ENCODE measurements at regions not wholly inside any gene's neighbourhood (a gene's known extent, or its start where the extent isn't known, plus 50 kb on each side); places are given as distances from the start of the nearest gene placed in this dataset.

GRCh38 chr14:97900196-97900854 lies 1103.1 kb downstream of the VRK1 start:
- no peaks in the 10 kb centered on the region for H3K36me3 ChIP-seq (ENCODE audit: control insufficient read depth, insufficient read depth, low read length)
- no peaks in the 10 kb centered on the region for H3K9me3 ChIP-seq
- Mint-ChIP-seq H3K36me3 (ENCODE audit: insufficient read depth, unreplicated experiment) (no peaks in the 10 kb centered on the region), H3K27me3 (ENCODE audit: insufficient read depth, unreplicated experiment) (no peaks in the 10 kb centered on the region), H3K4me1 (ENCODE audit: low read depth, unreplicated experiment) (no peaks in the 10 kb centered on the region), H3K4me3 (ENCODE audit: unreplicated experiment) (no peak overlapping the region), H3K9me3 (ENCODE audit: unreplicated experiment) (no peaks in the 10 kb centered on the region), H3K27ac (ENCODE audit: unreplicated experiment) (no peak overlapping the region)
- TF ChIP-seq CTCF (IDR thresholded peaks at IDR 0.05; ENCODE audit: insufficient read depth in 1 of 2, low read depth in 1 of 2, low read length in 1 of 2, severe bottlenecking in 1 of 2, unreplicated experiment in 1 of 2): no peak
- CTCF ChIA-PET: no interaction called here
- H3K27me3 ChIP-seq (replicated peaks; ENCODE audit: control insufficient read depth, insufficient read depth, low read length): no peaks in the 10 kb centered on the region
- POLR2A ChIA-PET: no interaction called here
- BruUV-seq (replicated peaks): no TSS peak
- H3K4me3 ChIP-seq (ENCODE audit: low read depth, low read length): no peak overlapping the region
- no peaks in the 10 kb centered on the region for H3K4me1 ChIP-seq
- DNase-seq: no peak
- intact Hi-C loops (cut with micrococcal nuclease; ENCODE audit: unreplicated experiment): no loop called here

GRCh38 chr14:97902630-97903029 lies 1105.4 kb downstream of the VRK1 start:
- Histone ChIP-seq H3K4me3 (ENCODE audit: low read depth, low read length) (no peak overlapping the region), H3K27me3 (replicated peaks; ENCODE audit: control insufficient read depth, insufficient read depth, low read length) (no peaks in the 10 kb centered on the region), H3K9me3 (no peaks in the 10 kb centered on the region), H3K4me1 (no peaks in the 10 kb centered on the region), H3K36me3 (ENCODE audit: control insufficient read depth, insufficient read depth, low read length) (no peaks in the 10 kb centered on the region)
- TF ChIP-seq CTCF (IDR thresholded peaks at IDR 0.05; ENCODE audit: insufficient read depth in 1 of 2, low read depth in 1 of 2, low read length in 1 of 2, severe bottlenecking in 1 of 2, unreplicated experiment in 1 of 2): no peak
- H3K9me3 Mint-ChIP-seq (ENCODE audit: unreplicated experiment): no peaks in the 10 kb centered on the region
- H3K27me3 Mint-ChIP-seq (ENCODE audit: insufficient read depth, unreplicated experiment): no peaks in the 10 kb centered on the region
- no TSS peak for BruUV-seq (replicated peaks)
- CTCF ChIA-PET: no interaction called here
- H3K27ac Mint-ChIP-seq (ENCODE audit: unreplicated experiment): no peak overlapping the region
- intact Hi-C loops (cut with micrococcal nuclease; ENCODE audit: unreplicated experiment): no loop called here
- H3K36me3 Mint-ChIP-seq (ENCODE audit: insufficient read depth, unreplicated experiment): no peaks in the 10 kb centered on the region
- DNase-seq: no peak
- POLR2A ChIA-PET: no interaction called here
- no peaks in the 10 kb centered on the region for H3K4me1 Mint-ChIP-seq (ENCODE audit: low read depth, unreplicated experiment)
- H3K4me3 Mint-ChIP-seq (ENCODE audit: unreplicated experiment): no peak overlapping the region

GRCh38 chr14:97903821-97904220 lies 1106.6 kb downstream of the VRK1 start:
- TF ChIP-seq CTCF (IDR thresholded peaks at IDR 0.05; ENCODE audit: insufficient read depth in 1 of 2, low read depth in 1 of 2, low read length in 1 of 2, severe bottlenecking in 1 of 2, unreplicated experiment in 1 of 2): no peak
- Mint-ChIP-seq H3K27ac (ENCODE audit: unreplicated experiment) (no peak overlapping the region), H3K4me3 (ENCODE audit: unreplicated experiment) (no peak overlapping the region), H3K9me3 (ENCODE audit: unreplicated experiment) (no peaks in the 10 kb centered on the region), H3K36me3 (ENCODE audit: insufficient read depth, unreplicated experiment) (no peaks in the 10 kb centered on the region), H3K4me1 (ENCODE audit: low read depth, unreplicated experiment) (no peaks in the 10 kb centered on the region), H3K27me3 (ENCODE audit: insufficient read depth, unreplicated experiment) (no peaks in the 10 kb centered on the region)
- Histone ChIP-seq H3K4me3 (ENCODE audit: low read depth, low read length) (no peak overlapping the region), H3K36me3 (ENCODE audit: control insufficient read depth, insufficient read depth, low read length) (no peaks in the 10 kb centered on the region), H3K27me3 (replicated peaks; ENCODE audit: control insufficient read depth, insufficient read depth, low read length) (no peaks in the 10 kb centered on the region), H3K9me3 (no peaks in the 10 kb centered on the region), H3K4me1 (no peaks in the 10 kb centered on the region)
- CTCF ChIA-PET: no interaction called here
- POLR2A ChIA-PET: no interaction called here
- no TSS peak for BruUV-seq (replicated peaks)
- no peak for DNase-seq
- intact Hi-C loops (cut with micrococcal nuclease; ENCODE audit: unreplicated experiment): no loop called here

Measured in Caco-2 (cell line).